Activated naive CD8-positive, alpha-beta T cell (primary cell): ENCODE measurements at regions not wholly inside any gene's neighbourhood (a gene's known extent, or its start where the extent isn't known, plus 50 kb on each side); places are given as distances from the start of the nearest gene placed in this dataset.
"Not testable (repeated sequence)": the region's sequence is repeated elsewhere in the genome, so short reads cannot be mapped to it uniquely, and the experiment has no call there.

ENCODE experiments used
- H3K27ac Mint-ChIP-seq: one replicate; pipeline ENCODE4 v1.8.0; 2021; ENCODE audit warnings: mixed read lengths
- H3K27me3 Mint-ChIP-seq: one replicate; pipeline ENCODE4 v1.8.0; 2021; ENCODE audit warnings: mixed read lengths
- H3K36me3 Mint-ChIP-seq: one replicate; pipeline ENCODE4 v1.8.0; 2021; ENCODE audit warnings: mixed read lengths
- H3K4me1 Mint-ChIP-seq: one replicate; pipeline ENCODE4 v1.8.0; 2021; ENCODE audit warnings: low read depth, mixed read lengths
- H3K4me3 Mint-ChIP-seq: one replicate; pipeline ENCODE4 v1.8.0; 2021; ENCODE audit warnings: mild to moderate bottlenecking, mixed read lengths
- H3K9me3 Mint-ChIP-seq: one replicate; pipeline ENCODE4 v1.8.0; 2021; ENCODE audit warnings: low read depth, mixed read lengths

DNA sequence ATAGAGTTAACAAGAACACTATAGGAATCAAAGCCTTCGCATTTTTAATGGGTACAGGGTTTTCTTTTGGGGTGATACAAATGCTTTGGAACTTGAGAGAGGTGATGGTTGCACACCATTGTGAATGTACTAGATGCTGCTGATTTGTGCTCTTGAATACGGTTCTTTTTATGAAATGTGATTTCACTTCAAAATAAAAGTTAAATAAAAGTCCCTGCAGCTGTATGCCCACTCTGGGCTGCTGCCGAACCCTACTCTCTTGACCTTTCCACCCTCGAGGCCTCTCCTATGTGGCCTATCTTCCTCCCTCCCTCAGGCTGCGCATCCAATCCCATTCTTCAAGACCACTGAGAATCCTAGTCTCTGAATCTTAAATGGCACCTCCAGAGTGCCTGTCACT is 168.5 kb upstream of the AJAP1 start:
- no peaks in the 10 kb centered on the region for H3K36me3 Mint-ChIP-seq
- H3K9me3 Mint-ChIP-seq: no peaks in the 10 kb centered on the region
- no peak overlapping the region for H3K27ac Mint-ChIP-seq
- H3K4me1 Mint-ChIP-seq: no peaks in the 10 kb centered on the region
- H3K27me3 Mint-ChIP-seq: no peaks in the 10 kb centered on the region
- H3K4me3 Mint-ChIP-seq: no peak overlapping the region

DNA sequence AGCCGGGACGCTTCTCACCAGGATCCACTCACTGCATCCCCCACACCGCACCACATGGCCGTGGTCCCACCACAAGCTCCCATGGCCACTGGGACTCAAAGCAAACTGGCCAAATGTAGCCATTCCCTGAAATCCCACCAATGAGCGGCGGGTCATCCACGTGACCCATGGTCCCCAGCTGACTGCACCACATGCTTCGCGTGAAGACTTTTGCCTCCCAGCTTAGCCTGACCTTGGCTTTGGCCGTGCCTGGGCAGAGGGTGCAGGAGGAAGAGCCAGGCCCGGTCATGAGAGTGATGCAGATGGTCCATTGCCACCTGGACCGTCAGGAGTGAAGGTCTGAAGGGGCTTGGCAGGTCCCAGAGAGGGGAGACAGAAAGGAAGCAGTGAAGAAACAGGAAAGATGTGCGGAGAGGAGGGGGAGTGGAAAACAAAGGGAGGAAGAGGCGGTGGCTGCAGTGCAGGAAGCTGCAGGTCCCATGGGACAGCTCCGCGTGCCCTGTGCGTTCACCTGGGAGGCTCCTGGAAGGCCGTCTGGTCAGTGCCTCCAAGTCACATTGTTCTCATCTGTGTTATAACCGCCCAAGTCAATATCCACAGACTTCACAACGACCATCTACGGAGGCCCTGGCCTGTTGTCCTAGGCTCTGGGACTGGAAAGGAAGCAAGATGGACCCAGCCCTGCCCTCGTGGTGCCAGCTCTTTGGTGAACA is 167.8 kb upstream of the AJAP1 start:
- peaks cover 5% of the 10 kb centered on the region for H3K27me3 Mint-ChIP-seq
- H3K9me3 Mint-ChIP-seq: no peaks in the 10 kb centered on the region
- H3K4me3 Mint-ChIP-seq: no peak overlapping the region
- no peak overlapping the region for H3K27ac Mint-ChIP-seq
- no peaks in the 10 kb centered on the region for H3K4me1 Mint-ChIP-seq
- H3K36me3 Mint-ChIP-seq: no peaks in the 10 kb centered on the region

DNA sequence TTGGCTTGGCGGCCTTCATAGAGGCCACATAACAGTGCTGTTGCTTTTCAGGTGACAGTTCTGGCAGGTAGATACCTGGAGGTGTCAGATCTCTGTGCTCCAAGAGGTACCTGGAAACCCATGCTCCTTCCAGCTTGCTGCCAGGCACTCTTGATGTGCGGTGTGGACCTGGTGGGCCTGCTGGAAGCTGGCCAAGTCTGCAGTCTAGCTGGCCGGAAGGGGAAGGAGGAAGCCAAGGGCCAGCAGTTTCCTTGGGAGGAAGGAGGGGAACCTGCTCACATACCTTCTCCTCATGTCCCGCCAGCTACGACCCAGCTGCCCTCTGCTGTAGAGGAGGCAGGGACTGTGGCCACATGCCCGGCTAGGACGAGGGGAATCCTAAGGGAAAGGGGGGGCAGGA is 166.4 kb upstream of the AJAP1 start:
- H3K27ac Mint-ChIP-seq: no peak overlapping the region
- no peak overlapping the region for H3K4me3 Mint-ChIP-seq
- H3K27me3 Mint-ChIP-seq: peaks cover 6% of the 10 kb centered on the region
- H3K9me3 Mint-ChIP-seq: no peaks in the 10 kb centered on the region
- H3K4me1 Mint-ChIP-seq: no peaks in the 10 kb centered on the region
- no peaks in the 10 kb centered on the region for H3K36me3 Mint-ChIP-seq

DNA sequence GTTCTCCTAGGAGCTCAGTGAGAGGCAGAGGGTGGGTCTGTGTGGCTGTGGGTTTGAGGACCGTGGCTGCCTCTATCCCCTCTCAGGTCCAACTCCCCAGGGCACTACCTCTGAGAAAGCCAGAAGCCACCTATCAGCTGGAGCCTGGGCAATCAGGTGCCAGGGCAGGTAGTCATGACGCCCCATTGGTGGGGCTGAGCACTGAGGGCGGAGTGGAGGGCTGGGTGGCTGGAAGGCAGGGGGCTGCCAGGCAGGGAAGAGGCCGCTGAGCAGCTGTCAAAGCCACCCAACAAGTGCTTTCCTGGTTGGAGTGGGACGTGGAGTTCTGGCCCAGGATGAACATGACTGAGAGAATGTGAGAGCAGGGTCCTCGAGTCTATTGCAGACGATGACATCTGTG is 164.9 kb upstream of the AJAP1 start:
- H3K27ac Mint-ChIP-seq: no peak overlapping the region
- no peaks in the 10 kb centered on the region for H3K36me3 Mint-ChIP-seq
- H3K4me3 Mint-ChIP-seq: no peak overlapping the region
- no peaks in the 10 kb centered on the region for H3K4me1 Mint-ChIP-seq
- H3K27me3 Mint-ChIP-seq: peaks cover 10% of the 10 kb centered on the region
- no peaks in the 10 kb centered on the region for H3K9me3 Mint-ChIP-seq

DNA sequence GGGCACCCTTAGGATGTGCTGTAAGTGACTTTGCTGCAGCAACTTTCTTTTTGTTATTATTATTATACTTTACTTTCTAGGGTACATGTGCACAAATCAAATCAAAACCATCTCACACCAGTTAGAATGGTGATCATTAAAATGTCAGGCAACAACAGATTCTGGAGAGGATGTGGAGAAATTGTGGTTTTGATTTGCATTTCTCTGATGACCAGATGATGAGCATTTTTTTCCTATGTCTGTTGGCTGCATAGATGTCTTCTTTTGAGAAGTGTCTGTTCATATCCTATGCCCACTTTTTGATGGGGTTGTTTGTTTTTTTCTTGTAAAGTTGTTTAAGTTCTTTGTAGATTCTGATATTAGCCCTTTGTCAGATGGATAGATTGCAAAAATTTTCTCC is 164.4 kb upstream of the AJAP1 start:
- H3K4me3 Mint-ChIP-seq, H3K9me3 Mint-ChIP-seq, H3K27ac Mint-ChIP-seq, H3K27me3 Mint-ChIP-seq, H3K36me3 Mint-ChIP-seq, H3K4me1 Mint-ChIP-seq: not testable (repeated sequence)

DNA sequence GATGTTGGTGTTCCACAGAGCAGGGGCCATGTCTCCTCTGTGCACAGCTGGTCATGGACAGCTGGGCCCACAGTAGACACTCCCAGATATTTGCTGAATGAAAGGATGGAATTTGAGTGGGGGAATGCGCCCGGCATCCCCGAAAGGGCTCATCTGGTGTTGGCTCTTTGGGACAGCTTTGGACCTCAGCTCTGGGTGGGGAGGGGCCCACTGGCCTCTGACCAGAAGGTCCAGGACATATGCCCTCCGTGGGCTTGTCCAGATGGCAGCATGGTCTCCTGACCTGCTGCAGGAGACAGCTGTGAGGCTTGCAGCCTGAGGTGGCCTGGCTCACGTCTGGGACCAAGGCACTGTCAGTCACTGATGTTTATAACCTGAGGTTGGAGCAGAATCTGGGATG is 160.4 kb upstream of the AJAP1 start:
- Mint-ChIP-seq H3K4me1 (no peaks in the 10 kb centered on the region), H3K4me3 (no peak overlapping the region), H3K27me3 (peaks cover 10% of the 10 kb centered on the region), H3K36me3 (no peaks in the 10 kb centered on the region), H3K9me3 (no peaks in the 10 kb centered on the region), H3K27ac (no peak overlapping the region)

DNA sequence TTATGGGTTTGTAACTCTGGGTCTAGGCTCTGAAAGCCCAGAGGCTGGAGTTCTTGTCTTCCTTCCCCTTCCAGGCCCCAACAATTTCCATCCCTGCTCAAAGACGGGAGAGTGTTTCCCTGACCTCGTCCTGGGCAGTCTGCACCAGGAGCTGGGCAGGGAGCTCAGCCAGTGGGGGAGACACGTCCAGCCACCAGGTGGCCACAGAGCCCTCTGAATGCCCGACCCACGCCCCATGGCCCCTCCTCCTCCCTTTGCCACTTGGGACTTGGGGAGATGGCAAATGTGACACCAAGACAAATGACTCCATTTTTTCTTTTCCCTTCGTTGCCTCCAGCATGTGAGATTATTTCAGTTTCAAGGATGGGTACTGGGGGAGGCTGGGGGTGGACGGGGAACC is 159.9 kb upstream of the AJAP1 start:
- Mint-ChIP-seq H3K27me3 (peaks cover 10% of the 10 kb centered on the region), H3K4me3 (no peak overlapping the region), H3K36me3 (no peaks in the 10 kb centered on the region), H3K27ac (no peak overlapping the region), H3K9me3 (no peaks in the 10 kb centered on the region), H3K4me1 (no peaks in the 10 kb centered on the region)

DNA sequence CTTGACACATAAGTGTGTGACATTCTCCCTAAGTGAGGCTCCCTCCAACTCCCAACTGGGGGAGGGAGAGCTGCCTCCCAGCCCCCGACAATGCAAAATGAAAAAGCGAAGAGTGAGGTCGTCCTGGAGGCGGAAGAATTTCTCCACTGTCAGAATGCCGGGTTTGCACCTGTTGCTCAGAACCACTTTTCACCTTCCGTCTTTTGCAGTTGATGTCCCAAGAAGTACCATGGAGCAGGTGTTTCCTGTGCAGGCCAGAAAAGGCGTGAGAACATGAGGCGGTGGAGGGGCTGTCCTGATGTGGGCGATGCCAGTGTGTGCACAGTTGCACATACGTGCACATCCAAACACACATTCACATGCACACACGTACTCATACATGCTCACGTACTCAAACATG is 158.6 kb upstream of the AJAP1 start:
- H3K36me3 Mint-ChIP-seq: no peaks in the 10 kb centered on the region
- H3K4me3 Mint-ChIP-seq: no peak overlapping the region
- H3K9me3 Mint-ChIP-seq: no peaks in the 10 kb centered on the region
- H3K4me1 Mint-ChIP-seq: no peaks in the 10 kb centered on the region
- H3K27me3 Mint-ChIP-seq: peaks cover 10% of the 10 kb centered on the region
- no peak overlapping the region for H3K27ac Mint-ChIP-seq

DNA sequence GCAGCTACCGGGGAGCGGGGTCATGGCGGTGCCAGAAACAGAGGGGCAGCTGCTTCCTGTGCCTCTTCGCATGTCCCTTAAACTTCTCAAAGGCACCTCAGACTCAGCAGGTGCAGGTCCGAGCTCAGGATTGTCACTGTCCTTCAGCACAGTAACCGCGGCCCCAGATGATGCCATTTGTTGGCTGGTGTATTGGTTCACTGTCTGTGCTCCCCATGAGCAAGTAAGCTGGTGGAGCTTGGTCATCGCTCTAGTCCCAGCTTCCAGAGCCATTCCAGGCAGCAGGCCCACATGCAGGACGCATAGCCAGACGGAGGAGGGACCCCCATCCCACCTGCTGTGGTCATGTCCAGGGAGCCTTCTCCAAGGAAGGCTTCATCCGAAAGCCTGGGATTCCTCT is 154.0 kb upstream of the AJAP1 start:
- Mint-ChIP-seq H3K4me3 (no peak overlapping the region), H3K27ac (no peak overlapping the region), H3K36me3 (no peaks in the 10 kb centered on the region), H3K9me3 (no peaks in the 10 kb centered on the region), H3K4me1 (no peaks in the 10 kb centered on the region), H3K27me3 (no peaks in the 10 kb centered on the region)

DNA sequence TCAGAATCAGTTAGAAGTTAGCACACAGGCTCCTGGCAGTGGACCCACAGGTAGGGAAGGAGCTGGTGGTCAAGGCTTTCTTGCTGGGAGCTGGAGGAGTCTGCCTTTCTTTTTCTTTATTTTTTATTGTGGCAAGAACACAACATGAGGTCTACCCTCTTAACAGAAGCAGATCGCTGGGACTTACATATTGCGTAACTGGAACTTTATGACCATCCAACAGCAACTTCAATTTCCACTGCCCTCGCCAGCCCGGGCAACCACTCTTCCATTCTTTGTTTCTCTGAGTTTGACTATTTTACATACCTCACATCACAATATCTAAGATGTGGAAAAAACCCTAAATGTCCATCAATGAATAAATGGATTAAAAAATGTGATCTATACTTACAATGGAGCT is 147.8 kb upstream of the AJAP1 start:
- Mint-ChIP-seq H3K4me3 (no peak overlapping the region), H3K36me3 (no peaks in the 10 kb centered on the region), H3K27me3 (peaks cover 12% of the 10 kb centered on the region), H3K9me3 (no peaks in the 10 kb centered on the region), H3K4me1 (peaks cover 3% of the 10 kb centered on the region), H3K27ac (no peak overlapping the region)

DNA sequence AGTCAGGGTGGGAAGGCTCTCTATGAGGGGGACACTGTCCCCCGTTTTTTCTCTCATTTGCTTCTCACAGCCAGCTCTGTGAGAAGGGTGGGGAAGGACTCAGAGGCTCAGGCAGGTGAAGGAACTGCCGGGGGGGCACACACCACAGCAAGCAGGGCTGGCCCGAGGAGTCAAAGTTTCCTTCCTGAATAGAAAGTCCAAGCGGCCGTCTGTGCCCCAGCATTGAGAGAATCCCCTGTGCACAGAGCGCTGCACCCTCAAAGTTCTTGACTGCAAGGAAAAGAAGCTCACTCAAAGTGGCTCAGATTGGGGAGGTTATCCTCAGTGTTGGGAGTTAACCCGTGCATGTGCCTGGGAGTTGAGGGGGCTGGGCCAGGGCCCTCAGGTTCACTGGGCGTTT is 145.2 kb upstream of the AJAP1 start:
- H3K4me3 Mint-ChIP-seq: no peak overlapping the region
- peaks cover 14% of the 10 kb centered on the region for H3K27me3 Mint-ChIP-seq
- H3K9me3 Mint-ChIP-seq: no peaks in the 10 kb centered on the region
- no peak overlapping the region for H3K27ac Mint-ChIP-seq
- H3K36me3 Mint-ChIP-seq: no peaks in the 10 kb centered on the region
- peaks cover 3% of the 10 kb centered on the region for H3K4me1 Mint-ChIP-seq

DNA sequence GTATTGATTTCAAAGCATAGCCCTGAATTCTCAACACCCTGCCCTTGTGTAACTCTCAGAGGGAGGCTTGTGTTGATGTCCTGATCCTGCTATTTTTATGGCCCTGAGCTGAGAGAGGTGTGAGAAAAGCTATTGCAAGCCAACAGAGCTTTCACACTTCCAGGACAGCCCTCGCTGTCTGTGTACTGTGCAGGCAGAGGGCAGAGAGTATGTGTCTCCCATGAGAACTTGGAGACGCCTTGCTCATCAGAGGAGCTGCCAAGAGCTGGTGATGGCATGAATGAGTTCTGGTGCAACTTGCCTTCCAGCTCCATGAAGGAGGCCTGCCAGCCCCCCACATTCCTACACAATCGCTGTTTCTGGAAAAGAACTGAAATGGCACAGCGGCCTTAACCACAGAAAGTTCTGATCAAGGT is 144.1 kb upstream of the AJAP1 start:
- Mint-ChIP-seq H3K4me3 (no peak overlapping the region), H3K27ac (no peak overlapping the region), H3K27me3 (peaks cover 14% of the 10 kb centered on the region), H3K9me3 (no peaks in the 10 kb centered on the region), H3K4me1 (peaks cover 3% of the 10 kb centered on the region), H3K36me3 (no peaks in the 10 kb centered on the region)

DNA sequence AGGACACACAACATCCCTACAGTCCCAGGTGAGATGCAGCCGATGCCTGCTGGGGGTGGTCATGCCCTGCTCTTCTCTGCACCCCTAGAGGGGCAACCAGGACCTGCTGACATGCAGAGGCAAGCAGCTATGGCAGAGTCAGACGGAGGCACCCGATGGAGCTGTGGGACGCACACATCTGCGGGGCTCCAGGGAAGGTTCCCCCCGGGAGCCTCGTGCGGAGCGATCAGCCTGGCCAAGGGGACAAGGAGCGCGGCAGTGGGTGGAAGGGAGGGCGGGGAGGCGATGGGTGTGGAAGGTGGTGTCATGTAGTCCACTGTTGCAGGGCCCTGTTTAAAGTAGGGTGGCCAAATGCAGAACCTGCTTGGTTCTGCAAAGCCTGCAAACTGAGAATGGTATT is 143.0 kb upstream of the AJAP1 start:
- no peak overlapping the region for H3K27ac Mint-ChIP-seq
- H3K4me1 Mint-ChIP-seq: peaks cover 3% of the 10 kb centered on the region
- no peaks in the 10 kb centered on the region for H3K9me3 Mint-ChIP-seq
- H3K27me3 Mint-ChIP-seq: peaks cover 12% of the 10 kb centered on the region
- H3K4me3 Mint-ChIP-seq: no peak overlapping the region
- H3K36me3 Mint-ChIP-seq: no peaks in the 10 kb centered on the region

DNA sequence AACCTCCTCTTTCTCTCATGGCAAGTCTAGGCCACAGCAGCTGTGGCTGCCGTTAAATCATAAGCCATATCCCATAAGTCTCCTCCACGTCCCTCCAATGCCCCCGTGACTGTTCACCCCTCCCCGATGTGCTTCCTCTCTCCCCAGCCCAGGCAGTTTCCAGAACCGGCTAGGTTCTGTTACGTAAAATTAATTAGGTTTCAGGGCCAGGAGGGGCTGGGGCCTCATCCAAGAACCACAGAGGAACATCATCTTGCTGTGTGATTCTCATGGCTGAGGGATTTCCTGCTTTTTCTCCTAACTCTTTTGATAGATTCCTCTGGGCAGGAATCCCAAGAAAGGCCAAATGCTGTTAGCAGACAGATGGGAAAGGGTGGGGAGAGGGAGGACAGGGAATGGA is 141.8 kb upstream of the AJAP1 start:
- Mint-ChIP-seq H3K4me1 (peaks cover 3% of the 10 kb centered on the region), H3K27me3 (peaks cover 12% of the 10 kb centered on the region), H3K36me3 (no peaks in the 10 kb centered on the region), H3K27ac (no peak overlapping the region), H3K9me3 (no peaks in the 10 kb centered on the region), H3K4me3 (no peak overlapping the region)

DNA sequence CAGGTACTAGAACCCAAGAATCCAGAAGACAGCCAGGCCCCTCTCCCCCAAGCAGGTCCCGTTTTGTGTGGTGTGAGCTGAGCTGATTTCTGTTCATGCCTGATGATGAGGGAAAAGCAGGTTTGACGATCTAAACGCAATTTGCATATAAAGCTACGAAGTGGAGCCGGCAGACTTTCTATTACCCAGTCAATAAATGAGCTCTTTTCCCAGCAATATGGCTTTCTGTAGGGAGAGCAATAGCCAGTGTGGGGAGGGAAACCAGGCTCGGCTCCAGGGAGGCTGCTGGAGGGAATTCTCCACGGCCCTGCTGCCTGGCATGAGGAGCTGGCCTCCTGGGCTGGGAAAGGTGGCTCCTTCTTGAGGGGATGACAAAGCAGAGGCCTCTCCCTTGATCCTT is 140.7 kb upstream of the AJAP1 start:
- no peak overlapping the region for H3K4me3 Mint-ChIP-seq
- no peak overlapping the region for H3K27ac Mint-ChIP-seq
- peaks cover 3% of the 10 kb centered on the region for H3K4me1 Mint-ChIP-seq
- H3K27me3 Mint-ChIP-seq: peaks cover 10% of the 10 kb centered on the region
- no peaks in the 10 kb centered on the region for H3K9me3 Mint-ChIP-seq
- no peaks in the 10 kb centered on the region for H3K36me3 Mint-ChIP-seq

DNA sequence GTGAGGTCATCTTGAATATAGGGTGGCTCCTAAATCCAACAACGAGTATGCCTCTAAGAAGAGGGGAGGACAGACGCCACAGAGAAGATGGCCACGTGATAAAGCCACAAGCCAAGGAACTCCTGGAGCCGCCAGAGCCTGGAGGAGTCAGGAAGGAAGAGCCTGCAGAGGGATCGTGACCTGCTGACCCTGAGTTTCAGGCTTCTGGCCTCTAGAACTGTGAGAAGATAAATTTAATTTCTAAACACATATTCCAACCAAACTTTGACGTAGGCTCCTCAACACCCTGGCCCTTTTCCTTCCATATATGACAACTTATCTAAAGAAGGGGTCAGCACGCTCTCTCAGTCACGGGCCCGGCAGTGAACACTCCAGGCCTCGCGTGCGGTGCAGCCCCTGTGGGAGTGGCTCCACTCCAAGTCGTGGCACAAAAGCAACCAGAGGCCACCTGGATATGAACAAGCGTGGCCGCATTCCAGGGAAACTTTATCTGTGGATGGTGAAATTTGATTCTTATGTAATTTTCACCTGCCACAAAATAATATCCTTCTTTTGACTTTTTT is 138.6 kb upstream of the AJAP1 start:
- H3K4me1 Mint-ChIP-seq: no peaks in the 10 kb centered on the region
- H3K9me3 Mint-ChIP-seq: no peaks in the 10 kb centered on the region
- H3K27me3 Mint-ChIP-seq: peaks cover 6% of the 10 kb centered on the region
- H3K36me3 Mint-ChIP-seq: no peaks in the 10 kb centered on the region
- no peak overlapping the region for H3K27ac Mint-ChIP-seq
- no peak overlapping the region for H3K4me3 Mint-ChIP-seq
